CD4-positive, alpha-beta T cell treated with Interleukin-4 for 4 hours (primary cell): ENCODE measurements at regions not wholly inside any gene's neighbourhood (a gene's known extent, or its start where the extent isn't known, plus 50 kb on each side); places are given as distances from the start of the nearest gene placed in this dataset.
"Not testable (repeated sequence)": the region's sequence is repeated elsewhere in the genome, so short reads cannot be mapped to it uniquely, and the experiment has no call there.

Experiments
- DNase-seq: peaks from one replicate; pipeline ENCODE4 v3.0.0-alpha.2; 2020

GRCh38 chr16:21361612-21362227 lies 83.6 kb upstream of the CRYM start:
- not testable (repeated sequence) for DNase-seq

GRCh38 chr16:21361045-21361444 lies 83.0 kb upstream of the CRYM start:
- not testable (repeated sequence) for DNase-seq

GRCh38 chr16:21359513-21359912 lies 81.4 kb upstream of the CRYM start:
- DNase-seq: not testable (repeated sequence)

GRCh38 chr16:21358261-21358795 lies 80.2 kb upstream of the CRYM start:
- not testable (repeated sequence) for DNase-seq

- DNase-seq: not testable (repeated sequence)
Observed at GRCh38 chr16:21356308-21356707, 78.2 kb upstream of the CRYM start.

DNA sequence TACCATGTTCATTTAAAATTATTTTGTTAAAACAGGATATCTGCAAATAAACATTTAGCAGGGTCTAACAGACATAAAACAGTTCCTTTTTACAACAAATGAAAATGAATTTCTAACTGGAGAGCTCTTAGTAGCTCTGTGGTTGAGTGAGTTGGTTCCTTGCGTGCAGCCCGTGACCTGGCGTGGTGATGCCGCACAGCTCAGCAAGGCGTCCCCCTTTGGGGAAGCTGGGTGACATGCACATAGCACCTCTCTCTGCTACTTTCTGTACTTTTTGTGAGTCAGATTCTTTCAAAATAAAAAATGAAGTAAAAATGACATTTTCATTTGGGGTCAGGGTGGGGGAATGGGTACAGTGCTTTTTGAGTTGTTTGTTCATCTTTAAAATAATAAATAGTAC lies 73.3 kb upstream of the CRYM start:
- not testable (repeated sequence) for DNase-seq

DNA sequence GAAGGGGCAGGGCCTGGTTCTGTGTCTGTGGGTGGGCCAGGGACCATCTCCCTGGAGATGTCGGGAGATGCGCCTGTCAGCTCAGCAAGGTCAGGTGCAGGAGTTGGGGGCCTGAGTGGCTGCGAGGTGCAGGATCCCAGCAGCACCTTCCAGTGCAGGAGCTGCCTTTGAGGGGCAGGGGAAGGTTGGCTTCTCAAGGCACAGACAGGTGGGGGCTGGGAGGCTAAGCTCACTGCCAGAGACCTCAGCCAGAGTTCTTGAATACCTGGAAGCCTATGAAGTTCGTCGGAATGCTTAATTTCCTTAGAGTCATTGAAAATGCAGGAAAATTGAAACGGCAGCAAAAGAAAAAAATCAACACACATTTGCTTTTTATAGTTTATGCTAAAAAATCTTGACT lies 72.8 kb upstream of the CRYM start:
- DNase-seq: not testable (repeated sequence)

GRCh38 chr16:21349336-21349735 lies 71.2 kb upstream of the CRYM start:
- not testable (repeated sequence) for DNase-seq

DNA sequence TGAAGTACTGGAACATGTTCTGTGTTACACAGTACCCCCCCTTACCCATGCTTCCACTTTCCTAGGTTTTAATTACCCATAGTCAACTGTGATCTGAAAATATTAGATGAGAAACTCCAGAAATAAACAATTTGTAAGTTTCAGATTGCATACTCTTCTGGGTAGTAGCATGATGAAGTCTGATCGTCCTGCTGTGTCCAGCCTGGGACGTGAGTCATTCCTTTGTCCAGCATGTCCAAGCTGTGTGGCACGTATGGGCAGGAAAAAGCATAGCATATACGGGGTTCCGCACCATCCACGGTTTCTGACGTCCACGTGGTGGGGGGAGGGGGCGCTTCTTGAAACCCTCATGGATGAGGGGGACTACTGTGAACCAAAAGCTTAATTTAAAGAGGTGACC lies 70.7 kb upstream of the CRYM start:
- not testable (repeated sequence) for DNase-seq

DNA sequence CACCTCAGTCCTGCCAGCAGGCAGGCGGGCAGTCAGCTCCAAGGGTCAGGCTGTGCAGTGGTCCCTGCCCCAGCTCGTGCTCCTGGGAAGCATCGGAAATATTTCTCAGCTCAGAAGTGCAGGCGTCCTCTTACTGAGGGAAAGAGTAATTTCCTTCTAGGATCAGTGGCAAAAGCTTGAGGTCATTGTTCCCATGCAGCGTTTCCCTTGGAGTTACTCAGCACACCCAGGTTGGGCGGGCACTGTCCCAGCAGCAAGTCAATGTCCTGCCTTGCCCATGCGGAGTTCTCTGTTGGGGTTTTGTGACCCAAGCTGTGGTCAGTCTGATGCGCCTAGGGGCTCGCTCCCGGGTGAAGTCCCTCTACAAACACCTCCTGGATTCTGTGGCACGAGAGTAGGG lies 69.4 kb upstream of the CRYM start:
- DNase-seq: not testable (repeated sequence)

GRCh38 chr16:21346756-21347491 lies 68.8 kb upstream of the CRYM start:
- DNase-seq: not testable (repeated sequence)

GRCh38 chr16:21344361-21344912 lies 66.3 kb upstream of the CRYM start:
- not testable (repeated sequence) for DNase-seq

DNA sequence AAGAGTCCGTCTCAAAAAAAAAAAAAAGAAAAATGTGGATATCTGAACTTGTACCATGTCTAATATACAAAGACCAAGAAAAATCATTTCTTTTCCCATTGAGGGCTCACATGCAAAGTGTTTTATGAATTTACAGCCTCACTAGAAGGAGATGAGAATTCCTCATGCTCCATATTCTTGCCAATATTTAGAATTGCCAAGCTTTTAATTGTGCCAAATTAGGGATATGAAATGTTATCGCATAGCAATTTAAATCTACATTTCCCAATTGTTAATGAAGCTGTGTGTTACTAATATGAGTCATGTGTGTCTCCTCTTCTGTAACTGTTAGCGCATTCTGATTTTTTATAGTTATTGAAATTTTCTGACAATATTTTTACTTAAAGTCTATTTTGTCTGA lies 63.0 kb upstream of the CRYM start:
- DNase-seq: no peak

- DNase-seq: no peak
Observed at GRCh38 chr16:21339941-21340340, 61.9 kb upstream of the CRYM start.

DNA sequence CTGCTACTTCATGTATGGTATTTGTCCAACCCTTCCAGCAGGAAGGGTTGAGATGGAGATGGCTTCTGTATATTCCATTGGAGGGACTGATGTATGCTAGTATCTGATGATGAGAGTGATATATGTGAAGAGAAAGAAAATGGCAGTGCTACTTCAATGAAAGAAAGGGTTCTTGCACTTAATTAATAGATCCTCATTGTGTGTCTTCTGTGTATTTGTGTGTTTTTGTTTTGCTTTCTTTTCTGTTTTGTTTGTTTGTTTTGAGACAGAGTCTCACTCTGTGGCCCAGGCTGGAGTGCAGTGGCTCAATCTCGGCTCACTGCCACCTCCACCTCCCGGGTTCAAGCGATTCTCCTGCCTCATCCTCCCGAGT lies 61.2 kb upstream of the CRYM start:
- no peak for DNase-seq

- DNase-seq: no peak
Observed at GRCh38 chr16:21338537-21339268, 60.6 kb upstream of the CRYM start.

- DNase-seq: no peak
Observed at GRCh38 chr16:21336231-21336630, 58.1 kb upstream of the CRYM start.

DNA sequence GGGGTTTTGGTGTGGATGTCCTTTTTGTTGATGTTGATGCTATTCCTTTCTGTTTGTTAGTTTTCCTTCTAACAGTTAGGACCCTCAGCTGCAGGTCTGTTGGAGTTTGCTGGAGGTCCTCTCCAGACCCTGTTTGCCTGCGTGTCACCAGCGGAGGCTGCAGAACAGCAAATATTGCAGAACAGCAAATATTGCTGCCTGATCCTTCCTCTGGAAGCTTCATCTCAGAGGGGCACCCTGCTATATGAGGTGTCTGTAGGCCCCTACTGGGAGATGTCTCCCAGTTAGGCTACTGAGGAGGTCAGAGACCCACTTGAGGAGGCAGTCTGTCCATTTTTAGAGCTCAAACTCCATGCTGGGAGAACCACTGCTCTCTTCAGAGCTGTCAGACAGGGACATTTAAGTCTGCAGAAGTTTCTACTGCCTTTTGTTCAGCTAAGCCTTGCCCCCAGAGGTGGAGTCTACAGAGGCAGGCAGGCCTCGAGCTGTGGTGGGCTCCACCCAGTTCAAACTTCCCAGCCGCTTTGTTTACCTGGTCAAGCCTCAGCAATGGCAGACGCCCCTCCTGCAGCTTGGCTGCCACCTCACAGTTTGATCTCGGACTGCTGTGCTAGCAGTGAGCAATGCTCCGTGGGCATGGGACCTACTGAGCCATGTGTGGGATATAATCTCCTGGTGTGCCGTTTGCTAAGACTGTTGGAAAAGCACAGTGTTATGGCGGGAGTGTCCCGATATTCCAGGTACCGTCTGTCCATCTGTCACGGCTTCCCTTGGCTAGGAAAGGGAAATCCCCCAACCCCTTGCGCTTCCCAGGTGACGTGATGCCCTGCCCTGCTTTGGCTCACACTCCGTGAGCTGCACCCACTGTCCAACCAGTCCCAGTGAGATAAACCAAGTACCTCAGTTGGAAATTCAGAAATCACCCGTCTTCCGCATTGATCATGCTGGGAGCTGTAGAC lies 56.4 kb upstream of the CRYM start:
- not testable (repeated sequence) for DNase-seq

- DNase-seq: not testable (repeated sequence)
Observed at GRCh38 chr16:21333683-21334082, 55.6 kb upstream of the CRYM start.
